ENCODE measurements at regions not wholly inside any gene's neighbourhood (a gene's known extent, or its start where the extent isn't known, plus 50 kb on each side); places are given as distances from the start of the nearest gene placed in this dataset.

GRCh38 chr2:8437949-8438400 is 243.9 kb upstream of the ID2 start:
- Histone ChIP-seq H3K9me3 (no peaks in the 10 kb centered on the region), H3K27me3 (replicated peaks; ENCODE audit: insufficient read depth) (no peaks in the 10 kb centered on the region), H3K36me3 (no peaks in the 10 kb centered on the region), H3K27ac (no peak overlapping the region), H3K4me3 (no peak overlapping the region), H3K4me1 (ENCODE audit: control insufficient read depth in 1 of 2, low read depth in 2 of 2) (peaks cover 0 to 3% of the 10 kb centered on the region in 2 donors)
- no peak for ATAC-seq (ENCODE audit: insufficient number of reproducible peaks, low FRiP score, low read depth)
- no peak for DNase-seq (ENCODE audit: low spot score)
- no peak for TF ChIP-seq CTCF (IDR thresholded peaks at IDR 0.05)

- no peaks in the 10 kb centered on the region for H3K36me3 ChIP-seq
- no peak overlapping the region for H3K4me3 ChIP-seq
- H3K9me3 ChIP-seq: no peaks in the 10 kb centered on the region
- ATAC-seq (ENCODE audit: insufficient number of reproducible peaks, low FRiP score, low read depth): no peak
- no peak for DNase-seq (ENCODE audit: low spot score)
- H3K4me1 ChIP-seq (ENCODE audit: control insufficient read depth in 1 of 2, low read depth in 2 of 2): peaks cover 0 to 3% of the 10 kb centered on the region in 2 donors
- H3K27ac ChIP-seq: no peak overlapping the region
- H3K27me3 ChIP-seq (replicated peaks; ENCODE audit: insufficient read depth): no peaks in the 10 kb centered on the region
- TF ChIP-seq CTCF (IDR thresholded peaks at IDR 0.05): no peak
These were observed 243.4 kb upstream of the ID2 start for GRCh38 chr2:8438476-8438875.

GRCh38 chr2:8438996-8439395 is 242.9 kb upstream of the ID2 start:
- ATAC-seq (ENCODE audit: insufficient number of reproducible peaks, low FRiP score, low read depth) (no peak), DNase-seq (ENCODE audit: low spot score) (no peak)
- Histone ChIP-seq H3K9me3 (no peaks in the 10 kb centered on the region), H3K4me3 (no peak overlapping the region), H3K36me3 (no peaks in the 10 kb centered on the region), H3K27me3 (replicated peaks; ENCODE audit: insufficient read depth) (no peaks in the 10 kb centered on the region), H3K4me1 (ENCODE audit: control insufficient read depth in 1 of 2, low read depth in 2 of 2) (peaks cover 0 to 3% of the 10 kb centered on the region in 2 donors), H3K27ac (no peak overlapping the region)
- no peak for TF ChIP-seq CTCF (IDR thresholded peaks at IDR 0.05)

- no peak for DNase-seq (ENCODE audit: low spot score)
- H3K36me3 ChIP-seq: no peaks in the 10 kb centered on the region
- no peak for TF ChIP-seq CTCF (IDR thresholded peaks at IDR 0.05)
- H3K27me3 ChIP-seq (replicated peaks; ENCODE audit: insufficient read depth): no peaks in the 10 kb centered on the region
- no peak overlapping the region for H3K27ac ChIP-seq
- H3K4me1 ChIP-seq (ENCODE audit: control insufficient read depth in 1 of 2, low read depth in 2 of 2): peaks cover 0 to 3% of the 10 kb centered on the region in 2 donors
- no peak for ATAC-seq (ENCODE audit: insufficient number of reproducible peaks, low FRiP score, low read depth)
- no peaks in the 10 kb centered on the region for H3K9me3 ChIP-seq
- H3K4me3 ChIP-seq: no peak overlapping the region
These were observed 241.7 kb upstream of the ID2 start for GRCh38 chr2:8440029-8440778.

- no peak overlapping the region for H3K27ac ChIP-seq
- peaks cover 0 to 3% of the 10 kb centered on the region in 2 donors for H3K4me1 ChIP-seq (ENCODE audit: control insufficient read depth in 1 of 2, low read depth in 2 of 2)
- no peak overlapping the region for H3K4me3 ChIP-seq
- DNase-seq (ENCODE audit: low spot score): no peak
- no peaks in the 10 kb centered on the region for H3K27me3 ChIP-seq (replicated peaks; ENCODE audit: insufficient read depth)
- H3K9me3 ChIP-seq: no peaks in the 10 kb centered on the region
- TF ChIP-seq CTCF (IDR thresholded peaks at IDR 0.05): no peak
- ATAC-seq (ENCODE audit: insufficient number of reproducible peaks, low FRiP score, low read depth): no peak
- H3K36me3 ChIP-seq: no peaks in the 10 kb centered on the region
These were observed 240.5 kb upstream of the ID2 start for GRCh38 chr2:8441371-8441770.

Data from thoracic aorta (tissue), 2 donors.